Osteocyte (in vitro differentiated cells): ENCODE measurements at regions not wholly inside any gene's neighbourhood (a gene's known extent, or its start where the extent isn't known, plus 50 kb on each side); places are given as distances from the start of the nearest gene placed in this dataset.
"Not testable (repeated sequence)": the region's sequence is repeated elsewhere in the genome, so short reads cannot be mapped to it uniquely, and the experiment has no call there.

Experiments
- DNase-seq: peaks from one replicate; pipeline ENCODE4 v3.0.0; 2021; ENCODE audit warnings: mixed read lengths; ENCODE audit not compliant: unreplicated experiment; ENCODE audit errors: extremely low spot score
- H3K27ac Mint-ChIP-seq: one replicate; pipeline ENCODE4 v1.8.0; 2021; ENCODE audit warnings: mild to moderate bottlenecking, mixed read lengths; ENCODE audit not compliant: unreplicated experiment
- H3K27me3 Mint-ChIP-seq: one replicate; pipeline ENCODE4 v1.8.0; 2021; ENCODE audit warnings: mixed read lengths; ENCODE audit not compliant: unreplicated experiment
- H3K36me3 Mint-ChIP-seq: one replicate; pipeline ENCODE4 v1.8.0; 2021; ENCODE audit warnings: mixed read lengths; ENCODE audit not compliant: unreplicated experiment
- H3K4me1 Mint-ChIP-seq: one replicate; pipeline ENCODE4 v1.8.0; 2021; ENCODE audit warnings: mixed read lengths; ENCODE audit not compliant: unreplicated experiment
- H3K4me3 Mint-ChIP-seq: one replicate; pipeline ENCODE4 v1.8.0; 2021; ENCODE audit warnings: mild to moderate bottlenecking, moderate library complexity, mixed read lengths; ENCODE audit not compliant: unreplicated experiment
- H3K9me3 Mint-ChIP-seq: one replicate; pipeline ENCODE4 v1.8.0; 2021; ENCODE audit warnings: mixed read lengths; ENCODE audit not compliant: unreplicated experiment
- CTCF ChIP-seq: fragments of 200-600 bp; sonication (generic); IDR thresholded peaks from 2 replicates; pipeline ENCODE4 v1.5.0; 2021; ENCODE audit warnings: antibody characterized with exemption, mild to moderate bottlenecking, moderate library complexity

- H3K9me3 Mint-ChIP-seq, result no peaks in the 10 kb centered on the region
- peaks cover 2% of the 10 kb centered on the region for H3K4me1 Mint-ChIP-seq
- H3K27ac Mint-ChIP-seq, result no peak overlapping the region
- peaks cover 23% of the 10 kb centered on the region for H3K27me3 Mint-ChIP-seq
- H3K4me3 Mint-ChIP-seq, result no peak overlapping the region
- H3K36me3 Mint-ChIP-seq, result no peaks in the 10 kb centered on the region
- no peak for TF ChIP-seq CTCF
- DNase-seq, result no peak
These were observed 345.2 kb upstream of the ANKRD30A start for GRCh38 chr10:36780158-36780557.

- Mint-ChIP-seq H3K4me1 (peaks cover 2% of the 10 kb centered on the region), H3K9me3 (no peaks in the 10 kb centered on the region), H3K36me3 (no peaks in the 10 kb centered on the region), H3K27me3 (peaks cover 19% of the 10 kb centered on the region), H3K4me3 (no peak overlapping the region), H3K27ac (no peak overlapping the region)
- TF ChIP-seq CTCF, result peak; percentile 84
- DNase-seq, result no peak
These were observed 346.1 kb upstream of the ANKRD30A start for GRCh38 chr10:36779238-36779846.

- H3K27ac Mint-ChIP-seq, result no peak overlapping the region
- H3K27me3 Mint-ChIP-seq, result peaks cover 19% of the 10 kb centered on the region
- no peaks in the 10 kb centered on the region for H3K9me3 Mint-ChIP-seq
- H3K36me3 Mint-ChIP-seq, result no peaks in the 10 kb centered on the region
- peaks cover 2% of the 10 kb centered on the region for H3K4me1 Mint-ChIP-seq
- DNase-seq, result no peak
- no peak overlapping the region for H3K4me3 Mint-ChIP-seq
- TF ChIP-seq CTCF, result no peak
These were observed 346.7 kb upstream of the ANKRD30A start for GRCh38 chr10:36778651-36779050.

GRCh38 chr10:36773652-36774051 lies 351.7 kb upstream of the ANKRD30A start:
- peaks cover 7% of the 10 kb centered on the region for H3K4me1 Mint-ChIP-seq
- no peak overlapping the region for H3K4me3 Mint-ChIP-seq
- no peaks in the 10 kb centered on the region for H3K9me3 Mint-ChIP-seq
- DNase-seq, result no peak
- no peak for TF ChIP-seq CTCF
- no peak overlapping the region for H3K27ac Mint-ChIP-seq
- H3K36me3 Mint-ChIP-seq, result no peaks in the 10 kb centered on the region
- no peaks in the 10 kb centered on the region for H3K27me3 Mint-ChIP-seq

GRCh38 chr10:36771725-36772124 lies 353.7 kb upstream of the ANKRD30A start:
- H3K27ac Mint-ChIP-seq, result no peak overlapping the region

GRCh38 chr10:36769741-36770140 lies 355.7 kb upstream of the ANKRD30A start:
- H3K4me3 Mint-ChIP-seq, H3K27me3 Mint-ChIP-seq, H3K9me3 Mint-ChIP-seq, DNase-seq, H3K27ac Mint-ChIP-seq, H3K36me3 Mint-ChIP-seq: not testable (repeated sequence)
- peaks cover 31% of the 10 kb centered on the region for H3K4me1 Mint-ChIP-seq

More at GRCh38 chr10:36771725-36772124, 353.7 kb upstream of the ANKRD30A start:
- no peak overlapping the region for H3K4me3 Mint-ChIP-seq
- DNase-seq, result no peak
- H3K36me3 Mint-ChIP-seq, result no peaks in the 10 kb centered on the region
- no peaks in the 10 kb centered on the region for H3K27me3 Mint-ChIP-seq
- H3K9me3 Mint-ChIP-seq, result no peaks in the 10 kb centered on the region
- peaks cover 12% of the 10 kb centered on the region for H3K4me1 Mint-ChIP-seq
- TF ChIP-seq CTCF, result no peak
